ENCODE measurements at regions not wholly inside any gene's neighbourhood (a gene's known extent, or its start where the extent isn't known, plus 50 kb on each side); places are given as distances from the start of the nearest gene placed in this dataset.

DNA sequence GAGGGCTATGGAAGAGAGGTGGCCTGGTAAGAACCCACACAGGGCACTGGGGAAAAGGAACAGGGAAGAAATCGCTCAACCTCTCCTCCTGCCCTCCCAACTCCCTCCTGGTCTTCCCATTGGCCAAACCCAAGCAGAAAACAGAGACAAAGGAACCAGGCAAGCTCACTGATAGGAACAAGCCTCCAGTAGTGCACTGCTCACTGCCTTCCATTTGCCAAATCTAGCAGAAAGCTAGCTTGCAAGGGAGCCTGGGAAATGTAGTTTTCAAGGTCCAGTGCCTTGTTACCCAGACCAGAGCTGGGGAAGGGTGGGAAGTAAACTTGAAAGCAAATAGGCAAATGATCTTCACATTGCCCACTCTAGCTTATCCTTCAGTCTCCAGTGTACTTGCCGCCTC, 556.1 kb upstream of the AUTS2 start:
- no peaks in the 10 kb centered on the region for H3K27me3 Mint-ChIP-seq (ENCODE audit: insufficient read depth, low read depth, poor library complexity)

DNA sequence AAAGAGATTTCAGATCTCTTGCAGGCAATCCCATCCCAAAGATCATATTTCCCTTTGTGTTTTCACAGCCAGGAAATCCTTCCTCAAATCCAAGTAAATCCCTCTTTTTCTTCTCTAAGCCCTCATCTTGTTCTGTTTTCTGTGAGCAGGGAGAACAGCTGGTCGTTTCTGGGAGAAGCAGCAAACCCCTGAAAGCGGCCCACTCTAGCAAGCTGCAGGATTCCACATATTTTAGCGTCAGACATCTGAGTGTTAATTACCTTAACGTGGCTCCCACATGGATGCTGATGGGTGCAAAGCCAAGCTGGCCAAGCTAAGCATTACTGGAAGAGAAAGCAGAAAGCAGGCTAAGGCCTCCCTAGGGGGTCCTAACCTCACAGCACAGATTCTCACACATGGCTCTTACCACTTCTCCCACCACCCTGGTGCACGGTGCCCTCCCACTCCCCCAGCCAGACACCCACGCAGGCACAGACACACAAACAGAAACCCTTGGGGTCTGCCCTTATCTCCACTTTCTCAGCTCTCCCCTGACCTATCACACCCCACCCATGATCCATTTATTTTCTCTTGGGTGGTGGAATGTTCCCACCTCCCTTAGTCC, 551.0 kb upstream of the AUTS2 start:
- Histone ChIP-seq H3K9me2 (ENCODE audit: insufficient read depth) (no peaks in the 10 kb centered on the region), H4K20me1 (replicated peaks; ENCODE audit: insufficient read depth) (no peaks in the 10 kb centered on the region), H3F3A (replicated peaks; ENCODE audit: low read depth) (no peaks in the 10 kb centered on the region), H3K27ac (ENCODE audit: low read depth) (no peak overlapping the region), H3K79me2 (replicated peaks; ENCODE audit: insufficient read depth) (no peaks in the 10 kb centered on the region), H3K4me3 (no peak overlapping the region), H2AFZ (no peak overlapping the region), H3K27me3 (ENCODE audit: insufficient read depth) (no peaks in the 10 kb centered on the region), H3K4me2 (no peak overlapping the region), H3K36me3 (ENCODE audit: insufficient read depth) (no peaks in the 10 kb centered on the region; the same call in 1 of the 2 replicates), H3K4me1 (ENCODE audit: insufficient read depth) (no peaks in the 10 kb centered on the region)
- H3K4me3 Mint-ChIP-seq, result no peak overlapping the region
- H3K36me3 Mint-ChIP-seq (ENCODE audit: low read depth), result peaks cover 34% of the 10 kb centered on the region
- H3K27me3 Mint-ChIP-seq (ENCODE audit: insufficient read depth, low read depth, poor library complexity), result peaks cover 3% of the 10 kb centered on the region
- no peak overlapping the region for H3K27ac Mint-ChIP-seq
- DNase-seq (ENCODE audit: low spot score) (no peak), ATAC-seq (no peak)
- no peaks in the 10 kb centered on the region for H3K4me1 Mint-ChIP-seq
- TF ChIP-seq NANOG (IDR thresholded peaks at IDR 0.05; ENCODE audit: borderline replicate concordance) (no peak), ZNF114 (CRISPR knock-in tag; IDR thresholded peaks at IDR 0.05) (no peak), ZNF331 (CRISPR knock-in tag; IDR thresholded peaks at IDR 0.05; ENCODE audit: low read depth) (no peak), EZH2 (IDR thresholded peaks at IDR 0.05; ENCODE audit: low read depth, unreplicated experiment) (no peak), POLR2AphosphoS5 (IDR thresholded peaks at IDR 0.05; ENCODE audit: low read depth) (no peak)
- TF ChIP-seq, protein P1, sequence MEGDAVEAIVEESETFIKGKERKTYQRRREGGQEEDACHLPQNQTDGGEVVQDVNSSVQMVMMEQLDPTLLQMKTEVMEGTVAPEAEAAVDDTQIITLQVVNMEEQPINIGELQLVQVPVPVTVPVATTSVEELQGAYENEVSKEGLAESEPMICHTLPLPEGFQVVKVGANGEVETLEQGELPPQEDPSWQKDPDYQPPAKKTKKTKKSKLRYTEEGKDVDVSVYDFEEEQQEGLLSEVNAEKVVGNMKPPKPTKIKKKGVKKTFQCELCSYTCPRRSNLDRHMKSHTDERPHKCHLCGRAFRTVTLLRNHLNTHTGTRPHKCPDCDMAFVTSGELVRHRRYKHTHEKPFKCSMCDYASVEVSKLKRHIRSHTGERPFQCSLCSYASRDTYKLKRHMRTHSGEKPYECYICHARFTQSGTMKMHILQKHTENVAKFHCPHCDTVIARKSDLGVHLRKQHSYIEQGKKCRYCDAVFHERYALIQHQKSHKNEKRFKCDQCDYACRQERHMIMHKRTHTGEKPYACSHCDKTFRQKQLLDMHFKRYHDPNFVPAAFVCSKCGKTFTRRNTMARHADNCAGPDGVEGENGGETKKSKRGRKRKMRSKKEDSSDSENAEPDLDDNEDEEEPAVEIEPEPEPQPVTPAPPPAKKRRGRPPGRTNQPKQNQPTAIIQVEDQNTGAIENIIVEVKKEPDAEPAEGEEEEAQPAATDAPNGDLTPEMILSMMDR (conservative IDR thresholded peaks at IDR 0.05; ENCODE audit: low read depth in 2 of 2), result no peak
- TF ChIP-seq, protein P2, sequence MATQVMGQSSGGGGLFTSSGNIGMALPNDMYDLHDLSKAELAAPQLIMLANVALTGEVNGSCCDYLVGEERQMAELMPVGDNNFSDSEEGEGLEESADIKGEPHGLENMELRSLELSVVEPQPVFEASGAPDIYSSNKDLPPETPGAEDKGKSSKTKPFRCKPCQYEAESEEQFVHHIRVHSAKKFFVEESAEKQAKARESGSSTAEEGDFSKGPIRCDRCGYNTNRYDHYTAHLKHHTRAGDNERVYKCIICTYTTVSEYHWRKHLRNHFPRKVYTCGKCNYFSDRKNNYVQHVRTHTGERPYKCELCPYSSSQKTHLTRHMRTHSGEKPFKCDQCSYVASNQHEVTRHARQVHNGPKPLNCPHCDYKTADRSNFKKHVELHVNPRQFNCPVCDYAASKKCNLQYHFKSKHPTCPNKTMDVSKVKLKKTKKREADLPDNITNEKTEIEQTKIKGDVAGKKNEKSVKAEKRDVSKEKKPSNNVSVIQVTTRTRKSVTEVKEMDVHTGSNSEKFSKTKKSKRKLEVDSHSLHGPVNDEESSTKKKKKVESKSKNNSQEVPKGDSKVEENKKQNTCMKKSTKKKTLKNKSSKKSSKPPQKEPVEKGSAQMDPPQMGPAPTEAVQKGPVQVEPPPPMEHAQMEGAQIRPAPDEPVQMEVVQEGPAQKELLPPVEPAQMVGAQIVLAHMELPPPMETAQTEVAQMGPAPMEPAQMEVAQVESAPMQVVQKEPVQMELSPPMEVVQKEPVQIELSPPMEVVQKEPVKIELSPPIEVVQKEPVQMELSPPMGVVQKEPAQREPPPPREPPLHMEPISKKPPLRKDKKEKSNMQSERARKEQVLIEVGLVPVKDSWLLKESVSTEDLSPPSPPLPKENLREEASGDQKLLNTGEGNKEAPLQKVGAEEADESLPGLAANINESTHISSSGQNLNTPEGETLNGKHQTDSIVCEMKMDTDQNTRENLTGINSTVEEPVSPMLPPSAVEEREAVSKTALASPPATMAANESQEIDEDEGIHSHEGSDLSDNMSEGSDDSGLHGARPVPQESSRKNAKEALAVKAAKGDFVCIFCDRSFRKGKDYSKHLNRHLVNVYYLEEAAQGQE (IDR thresholded peaks at IDR 0.05; ENCODE audit: unreplicated experiment), result no peak
- TF ChIP-seq, protein P3, sequence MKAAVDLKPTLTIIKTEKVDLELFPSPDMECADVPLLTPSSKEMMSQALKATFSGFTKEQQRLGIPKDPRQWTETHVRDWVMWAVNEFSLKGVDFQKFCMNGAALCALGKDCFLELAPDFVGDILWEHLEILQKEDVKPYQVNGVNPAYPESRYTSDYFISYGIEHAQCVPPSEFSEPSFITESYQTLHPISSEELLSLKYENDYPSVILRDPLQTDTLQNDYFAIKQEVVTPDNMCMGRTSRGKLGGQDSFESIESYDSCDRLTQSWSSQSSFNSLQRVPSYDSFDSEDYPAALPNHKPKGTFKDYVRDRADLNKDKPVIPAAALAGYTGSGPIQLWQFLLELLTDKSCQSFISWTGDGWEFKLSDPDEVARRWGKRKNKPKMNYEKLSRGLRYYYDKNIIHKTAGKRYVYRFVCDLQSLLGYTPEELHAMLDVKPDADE (IDR thresholded peaks at IDR 0.05), result no peak
- peaks cover 95% of the 10 kb centered on the region for H3K9me3 Mint-ChIP-seq

More for the DNA sequence above, 556.1 kb upstream of the AUTS2 start:
- H3K4me1 Mint-ChIP-seq, result no peaks in the 10 kb centered on the region
- H2AFZ ChIP-seq, result no peak overlapping the region
- H3K4me1 ChIP-seq (ENCODE audit: insufficient read depth), result no peaks in the 10 kb centered on the region
- no peaks in the 10 kb centered on the region for H3F3A ChIP-seq (replicated peaks; ENCODE audit: low read depth)
- H3K4me3 Mint-ChIP-seq, result no peak overlapping the region
- no peaks in the 10 kb centered on the region for H4K20me1 ChIP-seq (replicated peaks; ENCODE audit: insufficient read depth)
- no peaks in the 10 kb centered on the region for H3K27me3 ChIP-seq (ENCODE audit: insufficient read depth)
- no peaks in the 10 kb centered on the region for H3K9me2 ChIP-seq (ENCODE audit: insufficient read depth)
- ATAC-seq (no peak), DNase-seq (ENCODE audit: low spot score) (peak; percentile 29)
- H3K9me3 Mint-ChIP-seq, result peaks cover 96% of the 10 kb centered on the region
- H3K4me2 ChIP-seq, result no peak overlapping the region
- H3K79me2 ChIP-seq (replicated peaks; ENCODE audit: insufficient read depth), result no peaks in the 10 kb centered on the region
- H3K4me3 ChIP-seq, result no peak overlapping the region
- no peak overlapping the region for H3K27ac Mint-ChIP-seq
- TF ChIP-seq STAT1 (IDR thresholded peaks at IDR 0.05; ENCODE audit: unreplicated experiment) (no peak), ZNF331 (CRISPR knock-in tag; IDR thresholded peaks at IDR 0.05; ENCODE audit: low read depth) (no peak), NANOG (IDR thresholded peaks at IDR 0.05; ENCODE audit: borderline replicate concordance) (no peak), JUNB (IDR thresholded peaks at IDR 0.05; ENCODE audit: unreplicated experiment) (no peak), POLR2AphosphoS5 (IDR thresholded peaks at IDR 0.05; ENCODE audit: low read depth) (no peak), EZH2phosphoT487 (IDR thresholded peaks at IDR 0.05; ENCODE audit: unreplicated experiment) (no peak)
- TF ChIP-seq, protein P1 (conservative IDR thresholded peaks at IDR 0.05; ENCODE audit: low read depth in 2 of 2), result no peak
- TF ChIP-seq, protein P3 (IDR thresholded peaks at IDR 0.05), result no peak
- H3K36me3 ChIP-seq (ENCODE audit: insufficient read depth), result no peaks in the 10 kb centered on the region
- no peak overlapping the region for H3K27ac ChIP-seq (ENCODE audit: low read depth)
- H3K36me3 Mint-ChIP-seq (ENCODE audit: low read depth), result peaks cover 31% of the 10 kb centered on the region
